ENCODE measurements at regions not wholly inside any gene's neighbourhood (a gene's known extent, or its start where the extent isn't known, plus 50 kb on each side); places are given as distances from the start of the nearest gene placed in this dataset.

DNA sequence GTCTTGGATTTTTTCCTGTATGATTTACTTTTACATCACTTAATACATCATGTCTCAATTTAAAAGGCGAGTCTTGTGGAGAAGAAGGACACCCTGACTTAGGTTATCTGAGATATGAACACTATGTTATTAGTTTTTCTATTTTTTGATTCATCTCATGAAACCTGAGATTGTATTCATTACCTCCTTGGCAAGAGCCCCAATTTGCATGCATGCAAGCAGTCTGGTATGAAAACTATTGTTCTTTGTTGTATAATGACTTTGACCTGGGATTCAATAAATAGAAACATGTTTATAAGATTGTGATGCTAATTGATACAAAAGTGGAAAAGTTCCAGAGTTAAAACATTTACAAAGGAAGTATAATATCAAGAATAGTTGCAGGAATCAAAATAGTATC, 576.1 kb downstream of the NOVA1 start:
- DNase-seq (ENCODE audit: low spot score in 2 of 2) (no peak), ATAC-seq (no peak)
- H3K36me3 Mint-ChIP-seq, result peaks cover 0 to 7% of the 10 kb centered on the region in 2 donors
- H3K27ac Mint-ChIP-seq, result no peak overlapping the region
- H3K9me3 Mint-ChIP-seq, result peaks cover 19 to 22% of the 10 kb centered on the region in 2 donors

DNA sequence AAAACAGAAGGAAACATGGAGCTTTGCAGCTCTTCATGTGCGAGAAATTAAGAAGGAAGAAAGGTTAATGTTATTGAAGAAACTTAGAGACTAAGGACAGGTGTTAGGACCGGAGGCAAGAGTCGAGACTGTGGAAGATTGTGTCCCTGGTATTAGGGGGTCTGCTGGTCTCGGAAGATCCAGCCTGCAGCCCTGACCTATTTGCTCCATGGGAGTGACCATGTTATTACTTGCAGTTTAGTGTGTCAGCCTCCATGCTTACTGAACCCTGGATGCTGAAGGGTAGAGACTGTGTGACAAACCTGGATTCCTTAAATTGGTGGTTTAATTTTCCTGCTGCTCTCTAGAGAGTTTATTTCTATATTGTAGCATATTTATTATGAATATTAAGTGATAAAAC, 580.6 kb downstream of the NOVA1 start:
- DNase-seq (ENCODE audit: low spot score in 2 of 2) (no peak), ATAC-seq (no peak)
- H3K27ac Mint-ChIP-seq, result no peak overlapping the region
- peaks cover 0 to 7% of the 10 kb centered on the region in 2 donors for H3K36me3 Mint-ChIP-seq
- peaks cover 30 to 37% of the 10 kb centered on the region in 2 donors for H3K9me3 Mint-ChIP-seq

DNA sequence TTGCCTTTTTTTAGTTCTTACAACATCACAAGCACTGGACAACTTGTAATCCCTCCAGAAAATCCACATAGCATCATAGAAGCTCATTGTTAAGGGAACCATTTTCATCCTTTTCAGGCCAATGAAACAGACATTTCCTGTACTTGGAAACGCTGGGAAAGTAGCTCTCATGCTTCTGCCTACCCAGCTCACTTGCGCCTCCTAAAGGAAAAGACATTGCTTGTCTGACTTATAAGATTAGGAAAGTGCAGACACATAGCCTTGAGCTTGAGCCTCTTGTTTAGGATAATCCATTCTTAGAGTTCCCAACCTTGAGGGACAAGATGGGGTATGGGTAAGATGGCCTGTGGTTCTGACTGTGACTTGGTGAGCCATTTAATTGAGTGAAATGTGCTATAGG, 589.5 kb downstream of the NOVA1 start:
- DNase-seq (ENCODE audit: low spot score in 2 of 2) (no peak), ATAC-seq (no peak)
- peaks cover 0 to 7% of the 10 kb centered on the region in 2 donors for H3K36me3 Mint-ChIP-seq
- H3K27ac Mint-ChIP-seq, result no peak overlapping the region
- H3K9me3 Mint-ChIP-seq, result peaks cover 15 to 25% of the 10 kb centered on the region in 2 donors

DNA sequence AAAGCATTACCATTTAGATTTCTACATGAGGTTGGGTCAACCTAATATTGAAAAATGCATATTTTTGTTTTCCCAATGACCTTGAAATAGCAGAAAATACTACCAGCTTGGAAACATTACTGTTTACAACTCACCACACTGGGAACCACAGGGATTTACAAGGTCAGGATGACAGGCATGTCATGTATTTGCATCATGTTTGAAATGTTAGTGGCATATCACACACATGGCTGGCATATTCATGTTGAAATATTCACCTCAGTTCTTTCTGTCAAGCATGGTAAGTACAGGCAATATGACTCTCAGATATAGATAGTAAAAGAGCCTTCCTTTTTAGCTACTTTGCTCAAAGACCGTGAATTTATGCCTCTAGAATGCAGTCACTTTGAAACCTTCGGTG, 593.5 kb downstream of the NOVA1 start:
- Mint-ChIP-seq H3K36me3 (peaks cover 0 to 3% of the 10 kb centered on the region in 2 donors), H3K9me3 (peaks cover 2% of the 10 kb centered on the region in 2 donors), H3K27ac (no peak overlapping the region)
- DNase-seq (ENCODE audit: low spot score in 2 of 2) (no peak), ATAC-seq (no peak)

DNA sequence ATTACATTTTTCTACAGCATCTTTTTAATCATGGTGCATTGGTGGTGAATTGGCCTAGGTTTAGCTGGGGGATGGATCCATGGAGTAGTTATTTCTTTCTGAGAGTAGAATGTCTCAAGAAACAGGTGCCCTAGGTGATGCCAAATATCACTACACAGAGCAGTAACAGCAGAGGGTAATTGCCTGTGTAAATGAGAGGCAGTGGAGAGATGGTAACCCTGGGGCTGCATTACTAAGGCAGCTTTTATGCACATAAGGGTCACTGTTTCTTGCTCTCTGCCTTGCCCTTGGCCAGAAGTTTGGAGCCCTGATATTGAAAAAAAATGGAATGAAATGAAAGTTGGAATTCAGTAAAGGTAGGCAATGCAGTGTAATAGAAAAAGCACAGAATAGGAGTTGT, 604.0 kb downstream of the NOVA1 start:
- no peak for DNase-seq (ENCODE audit: low spot score in 2 of 2)
- no peak overlapping the region for H3K27ac Mint-ChIP-seq
- peaks cover 37 to 49% of the 10 kb centered on the region in 2 donors for H3K9me3 Mint-ChIP-seq
- no peaks in the 10 kb centered on the region for H3K36me3 Mint-ChIP-seq
- ATAC-seq, result no peak

DNA sequence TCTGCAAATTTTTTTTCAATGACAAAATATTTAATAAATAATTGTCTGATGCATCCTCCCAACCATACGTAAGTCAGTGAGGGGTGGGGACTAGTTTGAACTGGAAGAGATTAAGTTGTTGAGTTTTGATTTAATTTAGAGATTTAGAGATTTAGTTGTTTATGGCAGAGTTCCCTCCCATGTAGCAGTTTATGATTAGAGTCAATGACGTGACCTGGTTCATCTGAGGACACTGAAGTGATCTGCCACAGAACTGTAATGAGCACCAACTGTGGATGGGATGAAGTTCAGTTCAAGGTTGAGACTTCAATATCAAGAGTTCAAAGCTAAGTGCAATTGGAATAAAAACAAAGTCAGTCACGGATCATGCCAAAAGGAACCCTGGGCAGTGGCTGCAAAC, 609.3 kb downstream of the NOVA1 start:
- Mint-ChIP-seq H3K27ac (no peak overlapping the region), H3K36me3 (peaks cover 0 to 5% of the 10 kb centered on the region in 2 donors), H3K9me3 (peaks cover 39 to 50% of the 10 kb centered on the region in 2 donors)
- ATAC-seq (no peak), DNase-seq (ENCODE audit: low spot score in 2 of 2) (no peak)

DNA sequence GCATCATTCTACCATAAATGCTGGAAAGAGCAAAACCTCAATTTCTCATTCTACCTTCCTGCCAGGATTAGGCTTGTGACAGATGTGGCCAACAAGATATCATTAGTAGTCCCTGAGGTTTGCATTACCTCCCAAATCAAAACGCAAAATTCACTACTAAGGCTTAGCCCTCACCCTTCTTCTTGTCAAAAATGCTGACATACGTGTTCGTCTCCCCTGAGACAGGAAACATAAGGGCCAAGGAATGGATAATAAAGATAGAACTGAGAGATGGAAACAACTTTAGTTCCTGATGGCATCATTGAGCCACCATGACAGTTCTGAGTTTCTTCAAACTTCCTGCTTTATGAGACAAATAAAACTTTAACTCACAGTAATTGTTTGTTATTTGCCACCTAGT, 642.1 kb downstream of the NOVA1 start:
- peaks cover 14 to 37% of the 10 kb centered on the region in 2 donors for H3K9me3 Mint-ChIP-seq
- H3K36me3 Mint-ChIP-seq, result no peaks in the 10 kb centered on the region
- ATAC-seq, result no peak
- H3K27ac Mint-ChIP-seq, result no peak overlapping the region
- DNase-seq (ENCODE audit: low spot score in 2 of 2), result no peak

DNA sequence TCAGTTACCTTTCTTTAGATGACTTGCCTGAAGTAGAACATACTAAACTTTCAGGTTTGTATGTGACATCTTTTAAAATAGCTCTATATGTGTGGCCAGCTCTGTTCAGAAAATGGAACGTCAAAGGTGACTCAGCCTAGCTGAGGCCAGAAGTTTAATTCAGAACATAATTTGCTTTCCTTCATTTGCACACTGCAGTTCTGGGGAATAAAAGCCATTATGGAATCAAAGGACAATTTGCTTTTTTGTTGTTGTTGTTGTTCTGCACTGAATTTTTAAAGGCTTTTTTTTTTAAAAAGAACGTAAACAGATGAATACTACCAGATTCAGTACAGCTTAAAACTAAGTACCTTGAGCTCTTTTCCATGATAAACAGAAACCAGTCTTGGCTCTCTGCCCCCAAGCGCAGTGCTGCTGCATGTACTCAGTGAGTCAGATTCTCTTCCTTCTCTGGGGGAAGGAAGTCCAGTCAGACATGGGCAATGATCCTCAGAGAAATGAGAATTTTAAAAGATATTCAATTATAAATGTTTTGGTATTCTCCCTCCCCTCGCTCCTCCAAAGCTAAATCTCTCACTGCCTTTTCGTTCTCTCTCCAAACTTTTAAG, 644.2 kb downstream of the NOVA1 start:
- Mint-ChIP-seq H3K36me3 (no peaks in the 10 kb centered on the region), H3K9me3 (peaks cover 28 to 52% of the 10 kb centered on the region in 2 donors), H3K27ac (no peak overlapping the region)
- no peak for DNase-seq (ENCODE audit: low spot score in 2 of 2)
- no peak for ATAC-seq

DNA sequence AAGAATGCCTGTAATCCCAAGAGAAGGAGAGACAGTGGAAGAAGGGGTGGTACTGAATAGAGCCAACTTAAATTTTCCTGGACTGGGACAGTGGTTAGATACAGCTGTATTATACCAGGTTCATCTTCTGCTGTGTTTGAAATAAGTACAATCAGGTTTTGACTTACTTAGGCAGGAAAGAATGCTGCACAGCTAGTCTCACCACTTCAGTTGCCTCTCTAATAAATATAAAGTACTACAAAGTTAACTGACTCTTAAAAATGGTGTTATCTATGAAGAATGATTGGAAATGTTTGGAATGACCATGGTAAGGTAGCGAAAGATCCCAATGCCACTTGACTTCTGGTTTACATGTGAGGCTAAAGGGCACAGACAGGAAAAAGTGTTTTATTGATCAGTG, 652.1 kb downstream of the NOVA1 start:
- H3K27ac Mint-ChIP-seq, result no peak overlapping the region
- ATAC-seq (no peak), DNase-seq (ENCODE audit: low spot score in 2 of 2) (no peak)
- no peaks in the 10 kb centered on the region for H3K36me3 Mint-ChIP-seq
- peaks cover 14 to 24% of the 10 kb centered on the region in 2 donors for H3K9me3 Mint-ChIP-seq

DNA sequence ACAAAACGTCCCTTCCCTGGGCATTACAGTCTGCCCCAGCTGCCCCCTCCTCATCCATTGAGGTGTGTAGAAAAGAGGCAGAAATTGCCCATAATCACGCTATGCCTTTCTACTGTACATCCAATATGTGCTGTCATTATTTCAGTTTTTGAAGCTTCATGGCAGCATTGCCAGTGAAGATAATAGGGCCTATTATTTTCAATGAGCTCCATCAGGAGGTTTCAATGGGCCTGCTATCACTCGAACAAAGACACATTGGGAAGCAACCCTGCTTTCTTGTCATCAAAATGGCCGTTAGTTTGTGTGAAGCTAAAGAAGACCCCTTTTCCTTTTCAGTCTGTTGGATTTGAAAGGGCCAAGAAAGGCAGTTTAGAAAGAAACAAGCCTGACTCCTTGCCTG, 653.8 kb downstream of the NOVA1 start:
- ATAC-seq (no peak), DNase-seq (ENCODE audit: low spot score in 2 of 2) (no peak)
- Mint-ChIP-seq H3K27ac (no peak overlapping the region), H3K9me3 (peaks cover 4 to 20% of the 10 kb centered on the region in 2 donors), H3K36me3 (no peaks in the 10 kb centered on the region)

DNA sequence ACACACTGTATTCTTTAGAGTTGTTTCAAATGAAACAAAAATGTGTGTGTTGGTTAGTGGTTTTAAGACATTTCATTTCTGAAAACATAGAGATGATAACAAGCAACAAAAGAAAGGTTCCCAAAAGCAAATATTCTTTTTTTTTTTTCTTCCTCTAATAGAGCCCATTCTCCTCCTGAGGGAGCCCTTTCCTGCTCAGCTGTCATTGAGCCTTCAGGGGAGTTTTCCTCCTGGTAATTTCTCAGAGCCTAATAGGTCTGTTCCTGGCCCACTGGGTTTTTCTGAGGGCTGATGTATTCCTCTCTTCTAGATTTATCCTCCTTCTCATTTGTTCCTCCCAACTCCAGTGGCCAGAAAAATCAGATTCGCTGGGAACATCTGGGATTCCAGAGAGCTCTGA, 654.5 kb downstream of the NOVA1 start:
- DNase-seq (ENCODE audit: low spot score in 2 of 2) (no peak), ATAC-seq (no peak)
- peaks cover 3 to 20% of the 10 kb centered on the region in 2 donors for H3K9me3 Mint-ChIP-seq
- no peaks in the 10 kb centered on the region for H3K36me3 Mint-ChIP-seq
- H3K27ac Mint-ChIP-seq, result no peak overlapping the region

DNA sequence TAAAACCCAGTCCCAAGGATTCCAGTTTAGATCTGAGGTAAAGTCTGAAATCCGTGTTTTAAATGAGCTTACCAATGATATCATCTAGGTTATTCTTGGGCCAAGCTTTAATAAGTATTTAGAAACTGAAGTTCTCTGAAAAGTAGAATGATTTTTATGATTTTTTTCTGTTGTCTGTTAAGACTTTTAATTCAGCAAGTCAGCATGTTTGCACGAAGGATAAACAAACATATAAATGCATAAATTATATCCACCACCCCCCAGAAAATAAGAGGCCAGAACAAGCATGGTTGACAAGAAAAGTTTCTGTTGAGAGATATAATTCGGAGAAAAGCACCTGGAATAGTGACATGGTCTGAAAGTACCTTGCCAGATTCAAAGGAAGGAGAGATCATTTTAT, 655.7 kb downstream of the NOVA1 start:
- Mint-ChIP-seq H3K27ac (no peak overlapping the region), H3K36me3 (no peaks in the 10 kb centered on the region), H3K9me3 (peaks cover 3 to 25% of the 10 kb centered on the region in 2 donors)
- no peak for ATAC-seq
- no peak for DNase-seq (ENCODE audit: low spot score in 2 of 2)

DNA sequence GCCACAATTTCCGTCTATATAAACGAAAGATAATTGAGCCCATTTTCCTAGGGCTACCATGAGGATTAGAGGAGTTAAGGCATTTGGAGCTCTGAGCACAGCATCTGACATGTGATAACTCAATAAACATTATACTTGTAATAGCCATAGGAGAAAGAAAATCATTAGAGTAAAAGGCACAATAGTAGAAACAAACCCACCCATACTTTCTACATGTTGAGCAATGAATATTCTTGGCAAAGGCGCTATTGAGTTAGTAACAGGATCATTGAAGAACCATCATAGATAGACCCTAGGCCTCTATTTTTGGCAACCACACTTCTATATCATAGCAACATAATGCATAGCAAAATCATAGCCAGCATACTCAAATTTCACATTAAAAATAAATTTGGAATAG, 664.1 kb downstream of the NOVA1 start:
- no peak for ATAC-seq
- DNase-seq (ENCODE audit: low spot score in 2 of 2), result no peak
- Mint-ChIP-seq H3K27ac (no peak overlapping the region), H3K36me3 (no peaks in the 10 kb centered on the region), H3K9me3 (peaks cover 14 to 22% of the 10 kb centered on the region in 2 donors)

DNA sequence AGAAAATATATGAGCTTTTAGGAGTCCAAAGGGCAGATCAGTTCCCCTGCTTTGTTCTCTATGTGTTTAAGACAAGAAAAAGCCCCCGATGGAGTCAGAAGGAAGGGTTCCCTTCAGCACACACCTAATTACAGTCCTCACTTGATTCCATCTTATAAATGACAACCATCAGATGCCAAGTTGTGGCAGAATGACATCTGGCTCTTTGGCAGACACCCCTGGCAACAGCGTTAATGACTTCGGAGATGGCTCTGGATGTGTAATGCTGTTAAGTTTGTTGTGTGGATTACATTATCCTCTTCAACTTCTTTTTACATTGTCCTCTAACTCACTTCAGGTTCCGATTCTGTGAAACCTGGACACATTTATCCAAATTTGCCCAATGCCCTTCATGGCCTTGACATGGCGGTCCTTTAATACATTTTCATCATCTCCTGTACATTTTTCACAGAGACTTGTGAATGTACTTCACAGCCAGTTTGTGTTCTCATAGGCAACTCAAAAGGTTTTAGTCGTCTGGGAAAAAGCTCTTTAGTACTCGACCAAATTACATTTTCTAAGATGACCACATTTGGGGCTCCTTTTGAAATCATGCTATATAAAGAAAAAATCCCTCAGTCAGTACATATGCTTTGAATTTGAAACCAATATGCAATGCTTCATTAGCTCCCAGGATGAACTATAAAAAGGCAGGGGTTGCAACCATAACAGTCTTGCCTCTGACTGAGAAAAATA, 667.8 kb downstream of the NOVA1 start:
- peaks cover 31 to 32% of the 10 kb centered on the region in 2 donors for H3K9me3 Mint-ChIP-seq
- no peak overlapping the region for H3K27ac Mint-ChIP-seq
- peaks cover 0 to 6% of the 10 kb centered on the region in 2 donors for H3K36me3 Mint-ChIP-seq
- ATAC-seq, result no peak
- DNase-seq (ENCODE audit: low spot score in 2 of 2), result no peak

DNA sequence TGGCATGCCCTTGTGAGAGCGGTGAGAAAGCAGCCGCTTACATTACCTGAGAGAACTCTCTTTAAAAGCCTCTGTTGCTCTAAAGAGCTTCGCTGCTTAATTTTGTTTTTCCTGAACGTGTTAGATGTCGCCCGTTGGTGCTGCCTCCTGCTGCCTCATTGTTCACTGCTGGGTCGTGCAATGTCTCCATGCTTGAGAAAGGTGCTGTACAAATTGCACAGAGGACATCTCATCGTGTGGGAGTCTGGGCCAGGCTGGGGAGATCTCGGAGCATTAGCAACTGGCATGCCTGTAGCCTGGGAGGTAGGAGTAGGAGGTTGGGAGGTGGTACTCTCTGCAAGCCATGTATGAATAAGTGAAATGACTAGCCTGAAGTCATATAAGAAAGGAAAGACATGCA, 686.0 kb downstream of the NOVA1 start:
- peaks cover 25 to 35% of the 10 kb centered on the region in 2 donors for H3K9me3 Mint-ChIP-seq
- no peak overlapping the region for H3K27ac Mint-ChIP-seq
- H3K36me3 Mint-ChIP-seq, result peaks cover 0 to 4% of the 10 kb centered on the region in 2 donors
- ATAC-seq, result no peak
- no peak for DNase-seq (ENCODE audit: low spot score in 2 of 2)

DNA sequence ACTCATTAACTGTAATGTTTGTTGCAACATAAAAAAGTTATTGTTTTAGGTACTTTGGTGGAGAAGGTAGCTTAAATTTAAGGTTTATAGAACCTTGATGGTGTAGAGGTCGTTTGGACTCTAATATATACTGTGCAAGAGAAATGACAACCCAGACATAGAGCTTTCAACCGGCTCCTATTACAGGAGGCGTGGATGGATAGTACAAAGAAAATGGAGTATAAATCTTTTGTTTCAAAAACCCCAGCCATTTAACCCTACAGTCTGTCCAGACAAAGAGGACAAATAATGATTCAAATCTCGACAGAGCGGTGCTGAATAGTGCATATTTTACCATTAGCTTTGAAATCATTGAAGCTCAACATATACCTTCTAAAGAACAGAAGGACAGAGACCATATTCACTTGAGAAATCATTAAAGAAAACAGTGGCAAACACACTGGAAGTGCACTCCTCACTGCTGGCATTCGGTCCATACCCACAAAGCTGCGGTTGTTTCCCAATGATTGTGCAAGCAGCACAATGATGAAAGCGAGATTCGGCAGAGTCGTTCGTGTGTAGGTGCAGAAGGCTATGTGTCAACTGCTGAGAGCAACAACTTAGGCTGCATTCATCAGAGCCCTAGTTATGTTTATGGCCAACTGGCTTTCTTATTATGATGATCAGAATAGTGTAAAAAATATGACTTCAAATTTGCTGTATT, 688.6 kb downstream of the NOVA1 start:
- peaks cover 27 to 33% of the 10 kb centered on the region in 2 donors for H3K9me3 Mint-ChIP-seq
- no peaks in the 10 kb centered on the region for H3K36me3 Mint-ChIP-seq
- no peak overlapping the region for H3K27ac Mint-ChIP-seq
- DNase-seq (ENCODE audit: low spot score in 2 of 2) (no peak), ATAC-seq (no peak)

DNA sequence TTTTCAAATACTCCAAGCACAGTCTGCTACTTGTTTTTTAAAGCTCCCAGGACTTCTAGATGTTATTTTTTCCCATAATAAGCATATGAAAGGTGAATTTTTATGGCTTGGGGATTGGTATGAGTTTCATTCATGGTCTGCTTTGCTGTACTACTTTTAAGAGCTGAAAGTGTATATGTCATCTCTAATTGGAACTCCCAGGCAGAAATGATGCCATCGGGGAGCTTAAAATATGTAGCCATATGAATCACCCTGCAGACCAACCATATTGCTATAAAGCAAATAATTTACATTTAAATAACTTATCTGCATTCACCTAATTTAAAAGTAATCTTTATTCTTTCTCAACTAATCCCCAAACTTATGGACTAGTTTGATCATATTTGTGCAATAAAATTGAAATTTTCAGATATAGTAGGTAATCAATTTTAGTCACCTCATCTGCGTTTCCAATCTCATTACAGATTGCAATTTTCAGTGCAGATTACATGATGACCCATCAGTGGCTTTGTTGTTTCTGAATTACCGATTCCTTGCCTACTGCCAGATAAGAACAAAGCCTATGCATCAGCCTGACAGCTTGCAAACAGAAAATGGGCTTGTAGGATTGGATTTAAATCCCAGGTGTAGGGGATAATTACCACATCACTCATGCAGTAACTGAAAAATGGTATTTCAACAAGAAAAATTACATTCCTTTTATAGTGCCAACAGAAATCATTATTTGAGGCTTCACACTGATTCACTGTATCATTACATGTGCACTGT, 689.4 kb downstream of the NOVA1 start:
- no peak for DNase-seq (ENCODE audit: low spot score in 2 of 2)
- no peaks in the 10 kb centered on the region for H3K36me3 Mint-ChIP-seq
- no peak overlapping the region for H3K27ac Mint-ChIP-seq
- no peak for ATAC-seq
- H3K9me3 Mint-ChIP-seq, result peaks cover 26 to 34% of the 10 kb centered on the region in 2 donors
